Ovary (tissue), 3 donors: ENCODE measurements at regions not wholly inside any gene's neighbourhood (a gene's known extent, or its start where the extent isn't known, plus 50 kb on each side); places are given as distances from the start of the nearest gene placed in this dataset.

Experiments
- CTCF ChIP-seq, 3 donors: fragments of 450-650 bp in 2 of 3; fragments of 200-600 bp in 1 of 3; IDR thresholded peaks; one replicate each; pipeline versions ENCODE4 v1.5.1 to v1.8.0; 2016 to 2022; ENCODE audit warnings: antibody characterized with exemption in 3 of 3, mild to moderate bottlenecking in 1 of 3
- POLR2A ChIP-seq: fragments of 450-650 bp; IDR thresholded peaks from one replicate; pipeline ENCODE4 v1.6.1; 2017; ENCODE audit warnings: antibody characterized with exemption, mild to moderate bottlenecking, moderate library complexity
- donor health status: DM: no; HTN: no; CAD: no.

- TF ChIP-seq POLR2A (no peak), CTCF (IDR thresholded peaks at IDR 0.05) (no peak)
These were observed 117.0 kb downstream of the PCSK1 start for GRCh38 chr5:96316017-96316416.
